T-helper 2 cell (primary cell): ENCODE measurements at regions not wholly inside any gene's neighbourhood (a gene's known extent, or its start where the extent isn't known, plus 50 kb on each side); places are given as distances from the start of the nearest gene placed in this dataset.
"Not testable (repeated sequence)": the region's sequence is repeated elsewhere in the genome, so short reads cannot be mapped to it uniquely, and the experiment has no call there.

ENCODE experiments used
- DNase-seq, 5 experiments: peaks; one replicate each; pipeline versions ENCODE4 v3.0.0 to v3.0.0-alpha.2; 2012 to 2022

GRCh38 chr1:234770924-234771540, 161.1 kb upstream of the IRF2BP2 start:
- no peak for DNase-seq

GRCh38 chr1:234769986-234770795, 160.2 kb upstream of the IRF2BP2 start:
- DNase-seq, result no peak

- DNase-seq, result no peak
Observed at GRCh38 chr1:234769284-234769985, 159.5 kb upstream of the IRF2BP2 start.

GRCh38 chr1:234768569-234769283, 158.7 kb upstream of the IRF2BP2 start:
- DNase-seq, result peak in 2 of 5 experiments; percentile 30 to 68

GRCh38 chr1:234768171-234768568, 158.2 kb upstream of the IRF2BP2 start:
- DNase-seq, result peak in 1 of 5 experiments; percentile 56

- no peak for DNase-seq
Observed at GRCh38 chr1:234765672-234766071, 155.7 kb upstream of the IRF2BP2 start.

- DNase-seq, result no peak
Observed at GRCh38 chr1:234765181-234765580, 155.2 kb upstream of the IRF2BP2 start.

GRCh38 chr1:234763910-234764309, 153.9 kb upstream of the IRF2BP2 start:
- DNase-seq, result no peak

GRCh38 chr1:234763367-234763766, 153.4 kb upstream of the IRF2BP2 start:
- DNase-seq, result no peak

- DNase-seq, result not testable (repeated sequence)
Observed at GRCh38 chr1:234762127-234762526, 152.1 kb upstream of the IRF2BP2 start.

GRCh38 chr1:234760303-234760723, 150.3 kb upstream of the IRF2BP2 start:
- DNase-seq, result no peak

GRCh38 chr1:234759888-234760287, 149.9 kb upstream of the IRF2BP2 start:
- no peak for DNase-seq

GRCh38 chr1:234758851-234759250, 148.9 kb upstream of the IRF2BP2 start:
- DNase-seq, result peak in 3 of 5 experiments; percentile 37 to 93 (median 82)

- DNase-seq, result no peak
Observed at GRCh38 chr1:234756857-234757256, 146.9 kb upstream of the IRF2BP2 start.

GRCh38 chr1:234756066-234756774, 146.2 kb upstream of the IRF2BP2 start:
- no peak for DNase-seq

GRCh38 chr1:234755449-234755863, 145.5 kb upstream of the IRF2BP2 start:
- no peak for DNase-seq

- no peak for DNase-seq
Observed at GRCh38 chr1:234753979-234754378, 144.0 kb upstream of the IRF2BP2 start.

- DNase-seq, result no peak
Observed at GRCh38 chr1:234752927-234753326, 142.9 kb upstream of the IRF2BP2 start.

GRCh38 chr1:234751678-234752077, 141.7 kb upstream of the IRF2BP2 start:
- DNase-seq, result no peak

- DNase-seq, result no peak
Observed at GRCh38 chr1:234750922-234751627, 141.1 kb upstream of the IRF2BP2 start.

- no peak for DNase-seq
Observed at GRCh38 chr1:234748713-234749112, 138.7 kb upstream of the IRF2BP2 start.

- no peak for DNase-seq
Observed at GRCh38 chr1:234748066-234748465, 138.1 kb upstream of the IRF2BP2 start.
